Nucleus accumbens (tissue), 56 donors: ENCODE measurements at regions not wholly inside any gene's neighbourhood (a gene's known extent, or its start where the extent isn't known, plus 50 kb on each side); places are given as distances from the start of the nearest gene placed in this dataset.
"Not testable (repeated sequence)": the region's sequence is repeated elsewhere in the genome, so short reads cannot be mapped to it uniquely, and the experiment has no call there.

Experiments used
- DNase-seq, 56 donors: peaks; one replicate each; lab custom pipeline; 2025; lab: John Stamatoyannopoulos, UW

- no peak for DNase-seq
Observed at GRCh38 chr17:54177606-54178308, 355.0 kb downstream of the KIF2B start.

DNA sequence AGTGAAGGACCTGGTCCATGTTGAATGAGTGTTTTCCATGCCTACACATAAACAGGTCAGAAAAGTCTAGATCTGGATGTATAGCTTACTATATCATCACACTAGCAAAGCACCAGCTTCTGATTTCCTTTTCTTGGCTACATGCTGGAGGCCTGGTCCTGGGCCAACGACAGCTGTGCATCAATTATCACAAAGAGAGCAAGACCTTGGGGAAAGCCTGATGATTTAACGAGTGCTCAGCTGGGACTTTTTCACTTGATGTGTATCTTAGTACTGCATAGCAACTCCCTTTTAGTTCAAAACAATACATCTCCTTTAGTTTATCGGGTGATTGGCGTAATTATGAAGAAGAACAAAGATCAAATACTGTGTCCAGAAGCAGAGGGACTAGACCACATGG, 358.2 kb downstream of the KIF2B start:
- no peak for DNase-seq

DNA sequence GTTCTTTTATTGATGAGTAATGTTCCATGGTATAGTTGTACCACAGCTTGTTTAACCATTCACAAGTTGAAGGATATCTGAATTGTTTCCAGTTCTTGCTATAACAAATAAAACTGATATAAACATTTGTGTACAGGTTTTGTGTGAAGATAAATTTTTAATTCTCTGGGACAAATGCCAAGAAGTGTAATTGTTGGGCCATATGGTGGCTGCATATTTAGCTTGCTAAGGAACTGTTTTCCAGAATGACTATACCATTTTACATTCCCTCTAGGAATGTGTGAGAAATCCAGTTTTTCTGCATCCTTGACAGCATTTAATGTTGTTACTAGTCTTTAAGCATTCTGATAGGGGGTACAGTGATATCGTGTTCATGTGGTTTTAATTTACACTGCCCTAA, 368.5 kb downstream of the KIF2B start:
- DNase-seq = no peak

DNA sequence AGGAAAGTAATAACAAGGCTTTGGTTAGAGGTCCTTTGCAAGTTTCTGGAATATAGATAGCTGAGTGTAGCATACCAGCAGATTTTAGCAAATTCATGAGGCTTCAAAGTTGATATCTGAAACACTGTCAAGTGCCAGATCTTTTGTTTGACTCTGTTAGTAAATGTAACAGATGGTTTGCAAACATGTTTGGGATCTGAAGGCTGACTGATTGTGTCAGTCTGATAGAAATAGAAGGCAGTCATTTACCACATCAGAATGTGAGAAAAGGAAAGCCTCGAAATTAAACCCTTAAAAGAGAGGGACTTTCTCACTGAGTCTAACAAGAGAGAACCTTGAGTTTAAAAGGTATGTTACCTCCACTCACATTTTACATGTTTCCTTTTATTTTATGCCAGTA, 371.5 kb downstream of the KIF2B start:
- no peak for DNase-seq

DNA sequence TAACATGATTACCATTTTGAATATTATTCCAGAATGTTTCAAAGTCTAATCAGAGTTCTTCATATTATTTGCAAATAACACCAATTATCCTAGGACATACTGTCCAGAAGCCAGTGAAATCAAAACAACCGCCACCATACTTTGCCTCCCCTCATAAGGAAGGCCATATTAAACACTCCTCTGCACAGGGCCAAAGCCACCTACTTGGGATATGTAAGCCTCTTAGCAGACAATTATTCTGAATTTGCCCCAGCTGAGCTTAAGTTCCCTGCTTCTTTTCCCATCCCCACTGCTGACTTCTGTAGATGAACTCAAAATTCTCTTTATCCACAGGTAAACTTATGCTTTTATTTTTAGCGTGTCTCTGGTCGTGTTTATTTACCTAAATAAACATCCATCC, 374.0 kb downstream of the KIF2B start:
- no peak for DNase-seq

DNA sequence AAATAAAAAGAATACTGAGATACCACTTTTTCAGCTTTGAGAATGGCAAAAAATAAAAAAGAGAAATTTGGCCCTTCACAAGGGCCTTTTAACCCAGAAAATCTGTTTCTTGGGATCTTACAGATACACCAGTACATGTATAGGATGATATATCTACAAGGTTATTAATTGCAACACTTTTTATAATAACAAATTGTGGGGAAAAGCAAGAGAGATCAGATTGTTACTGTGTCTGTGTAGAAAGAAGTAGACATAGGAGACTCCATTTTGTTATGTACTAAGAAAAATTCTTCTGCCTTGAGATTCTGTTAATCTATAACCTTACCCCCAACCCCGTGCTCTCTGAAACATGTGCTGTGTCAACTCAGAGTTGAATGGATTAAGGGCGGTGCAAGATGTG, 378.7 kb downstream of the KIF2B start:
- not testable (repeated sequence) for DNase-seq

- DNase-seq = no peak
Observed at GRCh38 chr17:54220829-54221228, 398.1 kb downstream of the KIF2B start.

GRCh38 chr17:54221499-54221898, 398.8 kb downstream of the KIF2B start:
- DNase-seq = no peak

DNA sequence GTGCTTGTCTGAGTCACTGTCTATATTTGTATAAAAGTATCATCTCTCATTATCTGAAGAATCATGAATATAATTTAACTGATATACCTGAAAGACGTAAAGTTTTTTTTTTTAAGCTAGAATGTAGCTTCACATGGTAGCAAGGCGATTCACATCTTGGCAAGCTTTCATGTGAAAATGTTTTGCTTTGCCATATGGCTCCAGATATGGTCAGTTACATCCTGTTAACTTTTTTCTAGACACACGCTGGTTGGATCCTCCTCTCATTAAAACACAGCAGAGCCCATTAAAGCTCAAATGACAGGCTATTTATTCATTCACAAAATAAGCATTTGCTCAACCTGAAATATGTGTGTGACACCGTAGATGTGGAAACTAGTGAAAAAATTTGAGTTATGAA, 412.8 kb downstream of the KIF2B start:
- DNase-seq = no peak

DNA sequence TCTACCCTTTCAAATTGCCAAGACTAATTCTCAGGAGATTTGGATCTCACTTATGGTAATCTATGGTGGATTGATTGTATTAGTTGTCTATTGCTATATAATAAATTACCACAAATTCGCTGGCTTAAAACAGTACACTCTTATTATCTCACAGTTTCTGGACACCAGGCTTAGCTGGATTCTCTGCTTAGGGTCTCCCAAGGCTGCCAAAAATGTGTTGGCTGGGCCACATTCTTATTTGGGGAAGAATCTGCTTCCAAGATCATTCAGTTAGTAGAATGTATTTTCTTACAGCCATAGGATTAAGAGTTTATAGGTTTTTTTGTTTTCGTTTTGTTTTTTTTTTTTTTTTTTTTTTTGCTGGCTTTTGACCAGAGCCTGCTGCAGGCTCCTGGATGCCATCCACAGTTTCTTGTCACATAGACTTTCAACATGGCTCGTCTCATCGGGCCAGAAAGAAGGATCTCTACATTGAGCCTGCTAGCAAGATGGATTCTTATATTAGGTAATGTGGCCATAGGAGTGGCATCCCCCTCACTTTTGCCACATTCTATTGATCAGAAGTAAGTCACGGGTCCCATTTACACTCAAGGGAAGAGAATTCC, 415.3 kb downstream of the KIF2B start:
- DNase-seq = no peak

GRCh38 chr17:54239291-54239690, 416.6 kb downstream of the KIF2B start:
- no peak for DNase-seq

- no peak for DNase-seq
Observed at GRCh38 chr17:54255696-54256095, 433.0 kb downstream of the KIF2B start.

GRCh38 chr17:54256401-54256929, 433.7 kb downstream of the KIF2B start:
- no peak for DNase-seq

- no peak for DNase-seq
Observed at GRCh38 chr17:54257440-54257839, 434.7 kb downstream of the KIF2B start.

DNA sequence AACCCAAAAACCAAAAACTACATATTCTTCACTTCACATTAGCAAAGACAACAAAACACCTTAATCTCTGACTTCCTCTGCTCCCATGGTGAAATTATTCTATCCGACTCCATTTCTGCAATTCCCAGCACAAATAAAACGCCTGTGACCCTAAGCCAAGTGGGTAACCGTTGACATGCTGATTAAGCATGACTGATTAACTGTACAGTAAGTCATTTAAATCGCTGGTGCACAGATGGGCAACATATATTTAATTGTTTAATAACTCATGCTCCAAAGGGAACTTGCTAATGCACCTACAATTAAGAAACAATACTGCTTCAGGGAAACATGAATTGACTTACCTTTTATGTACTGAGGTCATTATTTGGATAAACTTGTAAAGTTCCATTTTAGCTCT, 436.7 kb downstream of the KIF2B start:
- no peak for DNase-seq

GRCh38 chr17:54261465-54261864, 438.7 kb downstream of the KIF2B start:
- no peak for DNase-seq

DNA sequence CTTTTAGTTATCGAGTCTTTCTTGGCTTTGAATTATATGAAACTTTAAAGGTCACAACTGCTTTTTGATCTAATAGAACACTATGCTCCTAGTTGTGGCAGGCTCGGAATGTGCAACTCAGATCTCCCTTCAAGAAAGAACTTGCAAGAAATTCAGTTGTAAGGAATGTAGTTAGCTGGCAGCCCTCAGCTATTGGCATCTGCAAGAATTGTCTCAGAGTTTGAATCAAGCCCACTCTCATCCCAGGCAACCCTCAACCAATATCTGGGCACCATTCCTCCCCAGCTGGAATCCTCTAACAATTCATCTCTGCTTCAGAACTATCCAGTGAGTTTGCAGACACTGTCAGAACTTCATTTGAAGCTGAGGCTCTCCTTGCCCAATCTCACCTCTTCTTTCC, 447.2 kb downstream of the KIF2B start:
- no peak for DNase-seq

DNA sequence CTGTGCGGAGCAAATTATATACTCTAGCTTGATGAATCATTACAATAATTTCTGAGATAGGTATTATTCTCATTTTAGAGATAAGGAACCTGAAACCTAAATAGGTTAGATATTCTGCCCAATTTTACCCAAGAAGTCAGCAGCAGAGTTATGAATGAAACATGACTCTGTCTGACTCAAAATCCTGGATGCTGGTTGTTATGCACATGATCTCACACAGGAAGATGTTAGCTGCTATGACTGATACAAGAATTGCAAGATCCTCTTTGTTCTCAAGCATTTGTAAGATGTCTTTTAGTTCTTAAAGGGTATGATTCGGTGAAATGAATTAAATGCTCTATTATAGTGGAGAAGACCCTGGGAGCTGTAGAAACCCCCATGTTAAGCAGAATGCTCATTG, 447.8 kb downstream of the KIF2B start:
- no peak for DNase-seq

DNA sequence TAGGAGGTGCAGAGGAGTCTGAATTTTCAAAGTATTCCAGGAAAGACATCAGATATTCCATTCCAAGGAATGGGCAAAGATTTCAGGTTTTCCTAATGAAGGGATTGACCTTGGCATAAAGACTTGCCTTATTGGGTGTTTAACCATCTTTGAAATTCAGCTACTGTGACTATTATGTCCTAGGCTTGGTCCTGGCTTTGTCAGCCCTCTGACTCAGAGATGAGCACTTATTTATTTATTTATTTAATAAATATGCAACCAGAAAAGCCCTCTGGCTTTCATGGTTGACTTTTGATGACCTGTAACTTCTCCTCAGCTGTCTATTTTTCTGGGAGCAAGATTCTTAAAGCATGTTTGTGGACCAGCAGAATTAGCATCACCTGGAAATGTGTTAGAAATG, 455.1 kb downstream of the KIF2B start:
- DNase-seq = no peak

- DNase-seq = no peak
Observed at GRCh38 chr17:54280741-54281140, 458.0 kb downstream of the KIF2B start.

DNA sequence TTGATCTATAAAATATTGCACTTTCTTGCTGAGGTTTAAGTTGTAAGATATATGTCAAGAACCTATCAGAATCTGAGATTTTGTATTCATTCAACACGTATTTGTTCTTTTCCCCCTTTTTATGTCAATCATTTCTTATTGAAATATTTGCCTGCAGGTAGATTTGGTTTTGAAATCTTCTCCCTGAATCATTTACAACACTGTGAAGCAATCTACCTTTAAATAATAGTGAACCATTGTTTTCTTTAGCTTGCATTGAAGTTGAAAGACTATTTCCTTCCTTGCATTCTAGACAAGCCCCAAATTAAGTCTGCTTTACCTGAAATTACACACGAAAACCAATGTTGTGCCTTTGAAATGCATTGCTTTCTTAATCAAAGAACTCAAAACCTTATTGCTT, 460.2 kb downstream of the KIF2B start:
- no peak for DNase-seq

GRCh38 chr17:54307351-54307750, 484.6 kb downstream of the KIF2B start:
- no peak for DNase-seq
